G401 (cell line): ENCODE measurements at regions not wholly inside any gene's neighbourhood (a gene's known extent, or its start where the extent isn't known, plus 50 kb on each side); places are given as distances from the start of the nearest gene placed in this dataset.

ENCODE experiments used
- DNase-seq: peaks from one replicate; pipeline ENCODE4 v3.0.0-alpha.2; 2015; ENCODE audit warnings: low spot score
- in situ Hi-C: cut with HindIII; loops from 2 replicates; pipeline ENCODE4 v1.10.0; 2016; ENCODE audit warnings: low sequenced_read_pairs, mixed read lengths

GRCh38 chr9:81113453-81114124 is 575.8 kb downstream of the TLE1 start:
- in situ Hi-C loops: no loop called here
- no peak for DNase-seq

GRCh38 chr9:81112627-81113452 is 576.5 kb downstream of the TLE1 start:
- in situ Hi-C loops: no loop called here
- no peak for DNase-seq

- no peak for DNase-seq
- in situ Hi-C loops: no loop called here
These were observed 580.5 kb downstream of the TLE1 start for GRCh38 chr9:81108821-81109220.

- DNase-seq: no peak
- in situ Hi-C loops: no loop called here
These were observed 581.0 kb downstream of the TLE1 start for GRCh38 chr9:81108391-81108790.

- DNase-seq: no peak
- in situ Hi-C loops: no loop called here
These were observed 585.5 kb downstream of the TLE1 start for GRCh38 chr9:81103597-81104471.

GRCh38 chr9:81097131-81097847 is 592.1 kb downstream of the TLE1 start:
- in situ Hi-C loops: no loop called here
- no peak for DNase-seq

GRCh38 chr9:81096625-81097024 is 592.7 kb downstream of the TLE1 start:
- no peak for DNase-seq
- in situ Hi-C loops: no loop called here

GRCh38 chr9:81092057-81092456 is 597.3 kb downstream of the TLE1 start:
- no peak for DNase-seq
- in situ Hi-C loops: no loop called here

GRCh38 chr9:81088341-81088740 is 601.0 kb downstream of the TLE1 start:
- in situ Hi-C loops: no loop called here
- DNase-seq: no peak

- in situ Hi-C loops: no loop called here
- no peak for DNase-seq
These were observed 602.9 kb downstream of the TLE1 start for GRCh38 chr9:81086416-81086815.

- in situ Hi-C loops: no loop called here
- DNase-seq: no peak
These were observed 605.4 kb downstream of the TLE1 start for GRCh38 chr9:81083854-81084512.

GRCh38 chr9:81083067-81083466 is 606.3 kb downstream of the TLE1 start:
- in situ Hi-C loops: no loop called here

GRCh38 chr9:81082221-81082620 is 607.1 kb downstream of the TLE1 start:
- in situ Hi-C loops: no loop called here
- DNase-seq: no peak

More at GRCh38 chr9:81083067-81083466, 606.3 kb downstream of the TLE1 start:
- no peak for DNase-seq

- DNase-seq: no peak
- in situ Hi-C loops: no loop called here
These were observed 608.4 kb downstream of the TLE1 start for GRCh38 chr9:81080900-81081299.

GRCh38 chr9:81080185-81080584 is 609.2 kb downstream of the TLE1 start:
- DNase-seq: no peak
- in situ Hi-C loops: no loop called here

GRCh38 chr9:81079055-81079454 is 610.3 kb downstream of the TLE1 start:
- in situ Hi-C loops: no loop called here
- DNase-seq: no peak

GRCh38 chr9:81078555-81078954 is 610.8 kb downstream of the TLE1 start:
- DNase-seq: no peak
- in situ Hi-C loops: no loop called here

GRCh38 chr9:81077572-81077971 is 611.8 kb downstream of the TLE1 start:
- in situ Hi-C loops: no loop called here
- no peak for DNase-seq

- DNase-seq: no peak
- in situ Hi-C loops: no loop called here
These were observed 613.2 kb downstream of the TLE1 start for GRCh38 chr9:81076131-81076530.
